ENCODE measurements at regions not wholly inside any gene's neighbourhood (a gene's known extent, or its start where the extent isn't known, plus 50 kb on each side); places are given as distances from the start of the nearest gene placed in this dataset.

GRCh38 chrX:124426288-124427169 is 80.2 kb downstream of the SH2D1A start:
- Histone ChIP-seq H2BK15ac (ENCODE audit: low read length) (no peak overlapping the region), H3K4me3 (ENCODE audit: extremely low read depth in 1 of 4, insufficient read depth in 2 of 4, low read depth in 3 of 4, low read length in 4 of 4) (no peak overlapping the region), H3K23ac (ENCODE audit: insufficient read length) (no peak overlapping the region), H3K4ac (replicated peaks; ENCODE audit: insufficient read length, low read depth, low read length) (no peak overlapping the region), H3K27me3 (replicated peaks in 1 of 4; ENCODE audit: control insufficient read depth in 3 of 4, extremely low read depth in 1 of 4, insufficient read depth in 3 of 4, low read length in 3 of 4) (no peaks in the 10 kb centered on the region), H3K36me3 (ENCODE audit: control insufficient read depth in 2 of 4, insufficient read depth in 4 of 4, low read length in 3 of 4) (no peaks in the 10 kb centered on the region), H2BK12ac (ENCODE audit: low read depth, low read length) (no peak overlapping the region), H2BK20ac (ENCODE audit: low read length) (no peak overlapping the region), H2AK5ac (ENCODE audit: low read depth, low read length) (no peak overlapping the region), H3K79me1 (ENCODE audit: low read depth, low read length) (no peaks in the 10 kb centered on the region; the same call in 1 of the 2 replicates), H4K5ac (ENCODE audit: insufficient read length, low read depth, low read length) (no peak overlapping the region), H3K4me2 (ENCODE audit: insufficient read depth in 1 of 2, low read depth in 2 of 2, low read length in 2 of 2) (no peak overlapping the region), H3K27ac (ENCODE audit: low read depth, low read length) (no peak overlapping the region), H4K20me1 (replicated peaks in 1 of 2; ENCODE audit: control insufficient read depth in 1 of 2, insufficient read depth in 2 of 2, low read length in 2 of 2) (no peaks in the 10 kb centered on the region), H3K9ac (replicated peaks in 1 of 4; ENCODE audit: extremely low read depth in 1 of 4, low read depth in 3 of 4, low read length in 3 of 4) (no peak overlapping the region), H3K79me2 (ENCODE audit: control insufficient read depth in 1 of 2, insufficient read depth in 2 of 2, low read length in 2 of 2) (no peaks in the 10 kb centered on the region), H3K4me1 (replicated peaks in 1 of 4; ENCODE audit: control insufficient read depth in 3 of 4, insufficient read depth in 4 of 4, low read length in 3 of 4) (peaks cover 0 to 5% (median 1%) of the 10 kb centered on the region in 4 experiments; a peak in 3 of 7 replicates), H2BK5ac (ENCODE audit: low read depth, low read length) (no peak overlapping the region), H2BK120ac (replicated peaks; ENCODE audit: low read depth, low read length) (no peak overlapping the region), H3K56ac (replicated peaks; ENCODE audit: insufficient read length, low read depth, low read length) (no peak overlapping the region), H3K23me2 (ENCODE audit: low read depth, low read length) (no peaks in the 10 kb centered on the region; the same call in 1 of the 2 replicates), H4K8ac (ENCODE audit: extremely low read depth, insufficient read depth, low read length) (no peak overlapping the region), H3K14ac (ENCODE audit: insufficient read length) (no peak overlapping the region), H4K91ac (replicated peaks; ENCODE audit: insufficient read length, low read length) (no peak overlapping the region), H3K9me3 (ENCODE audit: insufficient read depth in 2 of 2, low read depth in 1 of 2, low read length in 1 of 2) (no peaks in the 10 kb centered on the region), H3K18ac (ENCODE audit: extremely low read depth, low read length) (no peak overlapping the region), H2AFZ (ENCODE audit: low read length) (no peak overlapping the region)
- ChIA-PET POLR2A (ENCODE audit: partially characterized antibody) (no interaction called here), CTCF (ENCODE audit: partially characterized antibody) (interaction anchor here (1.0 to 1.3 kb wide), 2 partner anchors 10 to 245 kb away, joined by 3 read pairs; no protein-coding TSS in a partner anchor)
- 86% methylated on average over 6 of the region's 9 CpGs; no CpG with 5 or more reads in 1 of the 2 experiments for WGBS, 2 experiments (ENCODE audit: extremely low coverage in 1 of 2, insufficient coverage in 1 of 2, insufficient read length in 1 of 2, insufficient replicate concordance in 2 of 2, low coverage in 1 of 2, low lambda C conversion rate in 2 of 2, missing lambda C conversion rate in 1 of 2)
- no peak for TF ChIP-seq TAF1 (IDR thresholded peaks at IDR 0.05; ENCODE audit: low read depth, low read length)
- TF ChIP-seq TBP (IDR thresholded peaks at IDR 0.05; ENCODE audit: low read depth, low read length): no peak
- TF ChIP-seq SUZ12 (IDR thresholded peaks at IDR 0.05; ENCODE audit: low read length): no peak
- TF ChIP-seq RFX5 (IDR thresholded peaks at IDR 0.05; ENCODE audit: borderline replicate concordance, low read depth, low read length): no peak
- TF ChIP-seq RBBP5 (IDR thresholded peaks at IDR 0.05; ENCODE audit: borderline replicate concordance, low read depth, low read length): no peak
- no peak for TF ChIP-seq BCL11A (IDR thresholded peaks at IDR 0.05; ENCODE audit: low read depth in 2 of 2, low read length in 2 of 2)
- no peak for TF ChIP-seq SIN3A (conservative IDR thresholded peaks at IDR 0.05 in 1 of 2, IDR thresholded peaks at IDR 0.05 in 1 of 2; ENCODE audit: low read depth in 1 of 2, low read length in 2 of 2)
- no peak for TF ChIP-seq MAFK (IDR thresholded peaks at IDR 0.05; ENCODE audit: low read depth, low read length)
- no peak for TF ChIP-seq HDAC2 (IDR thresholded peaks at IDR 0.05; ENCODE audit: borderline replicate concordance in 1 of 2, low read depth in 2 of 2, low read length in 2 of 2)
- no peak for TF ChIP-seq CTBP2 (IDR thresholded peaks at IDR 0.05; ENCODE audit: borderline replicate concordance, insufficient read depth, insufficient read length, low read length)
- no peak for TF ChIP-seq SP1 (IDR thresholded peaks at IDR 0.05; ENCODE audit: low read depth, low read length)
- no peak for DNase-seq (ENCODE audit: low read depth in 1 of 2, low spot score in 2 of 2)
- FAIRE-seq: no peak

All from H1 (cell line).